GM12865 (cell line): ENCODE measurements at regions not wholly inside any gene's neighbourhood (a gene's known extent, or its start where the extent isn't known, plus 50 kb on each side); places are given as distances from the start of the nearest gene placed in this dataset.
A peak's percentile ranks its signal among the peaks of the same experiment; 100 is the strongest.

Source experiments
- DNase-seq: peaks from one replicate; pipeline ENCODE4 v3.0.0; 2010; ENCODE audit warnings: low read depth
- H3K4me3 ChIP-seq: 2 replicates; pipeline ENCODE4 v1.5.1; 2011; ENCODE audit warnings: mild to moderate bottlenecking, low read depth, low read length, control low read depth
- CTCF ChIP-seq: IDR thresholded peaks from 2 replicates; pipeline ENCODE4 v1.5.1; 2011; ENCODE audit warnings: low read length, control low read depth, low read depth, inconsistent platforms; ENCODE audit not compliant: insufficient read depth; ENCODE audit errors: missing control alignments

GRCh38 chr1:223478606-223479005, 85.4 kb downstream of the CCDC185 start:
- no peak overlapping the region for H3K4me3 ChIP-seq
- no peak for TF ChIP-seq CTCF
- no peak for DNase-seq

GRCh38 chr1:223479261-223479660, 86.0 kb downstream of the CCDC185 start:
- no peak overlapping the region for H3K4me3 ChIP-seq
- no peak for TF ChIP-seq CTCF
- DNase-seq, result no peak

GRCh38 chr1:223479718-223480425, 86.7 kb downstream of the CCDC185 start:
- TF ChIP-seq CTCF, result no peak
- no peak for DNase-seq
- H3K4me3 ChIP-seq, result no peak overlapping the region

GRCh38 chr1:223482132-223482531, 88.9 kb downstream of the CCDC185 start:
- DNase-seq, result no peak
- TF ChIP-seq CTCF, result no peak
- H3K4me3 ChIP-seq, result no peak overlapping the region

- TF ChIP-seq CTCF, result no peak
- peak; percentile 46 for DNase-seq
- no peak overlapping the region for H3K4me3 ChIP-seq
Measured at GRCh38 chr1:223482766-223483165, 89.6 kb downstream of the CCDC185 start.

GRCh38 chr1:223483511-223483910, 90.3 kb downstream of the CCDC185 start:
- H3K4me3 ChIP-seq, result no peak overlapping the region
- no peak for TF ChIP-seq CTCF
- DNase-seq, result no peak

GRCh38 chr1:223486366-223486765, 93.2 kb downstream of the CCDC185 start:
- DNase-seq, result no peak
- no peak overlapping the region for H3K4me3 ChIP-seq
- TF ChIP-seq CTCF, result no peak
